Stimulated activated CD8-positive, alpha-beta memory T cell treated with anti-CD3 and anti-CD28 coated beads, Interleukin-7, amount 100 ng/mL, for 48 hours (primary cell): ENCODE measurements at regions not wholly inside any gene's neighbourhood (a gene's known extent, or its start where the extent isn't known, plus 50 kb on each side); places are given as distances from the start of the nearest gene placed in this dataset.

Experiments
- DNase-seq, 2 donors: peaks; one replicate each; pipeline ENCODE4 v3.0.0-alpha.2; 2020; ENCODE audit warnings: low read depth in 1 of 2; ENCODE audit errors: extremely low read depth in 1 of 2

- DNase-seq = no peak
Observed at GRCh38 chr17:71110326-71110725, 941.0 kb downstream of the KCNJ2 start.

GRCh38 chr17:71111460-71111859, 942.1 kb downstream of the KCNJ2 start:
- DNase-seq = no peak

DNA sequence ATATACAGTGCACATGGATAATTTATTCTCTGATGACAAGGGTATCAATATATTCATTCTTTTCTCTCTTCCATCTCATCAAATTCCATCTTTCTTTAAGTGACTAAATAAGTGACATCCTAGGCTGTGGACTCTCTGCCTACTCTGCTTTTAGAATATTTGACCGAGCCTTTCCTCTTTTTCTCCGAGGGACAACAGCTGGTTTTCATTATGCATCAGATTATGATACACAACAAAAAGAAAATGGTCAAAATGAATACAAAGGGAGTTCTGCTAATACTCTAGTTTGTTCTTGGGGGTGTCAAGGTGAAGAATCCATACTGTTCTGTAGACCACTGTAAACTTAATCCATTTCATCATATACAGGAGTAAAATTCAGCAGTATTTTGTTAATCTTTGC, 942.6 kb downstream of the KCNJ2 start:
- DNase-seq = no peak

- DNase-seq = no peak
Observed at GRCh38 chr17:71113347-71113746, 944.0 kb downstream of the KCNJ2 start.

GRCh38 chr17:71114911-71115668, 945.8 kb downstream of the KCNJ2 start:
- DNase-seq = no peak

DNA sequence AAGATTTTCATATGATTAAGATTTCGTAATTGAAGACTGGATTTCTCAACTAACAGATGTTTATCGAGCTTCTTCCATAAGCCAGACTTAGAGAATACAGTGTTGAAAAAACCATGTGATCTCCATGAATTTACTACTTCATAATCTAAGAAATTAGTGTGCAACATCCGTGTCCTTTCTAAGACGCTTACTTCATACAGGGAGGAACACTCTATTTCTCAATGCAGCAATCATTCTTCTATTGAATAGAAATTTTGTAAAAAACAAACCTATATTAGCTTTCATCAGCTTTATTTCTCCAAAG, 946.3 kb downstream of the KCNJ2 start:
- DNase-seq = no peak

- DNase-seq = no peak
Observed at GRCh38 chr17:71117466-71117865, 948.1 kb downstream of the KCNJ2 start.

DNA sequence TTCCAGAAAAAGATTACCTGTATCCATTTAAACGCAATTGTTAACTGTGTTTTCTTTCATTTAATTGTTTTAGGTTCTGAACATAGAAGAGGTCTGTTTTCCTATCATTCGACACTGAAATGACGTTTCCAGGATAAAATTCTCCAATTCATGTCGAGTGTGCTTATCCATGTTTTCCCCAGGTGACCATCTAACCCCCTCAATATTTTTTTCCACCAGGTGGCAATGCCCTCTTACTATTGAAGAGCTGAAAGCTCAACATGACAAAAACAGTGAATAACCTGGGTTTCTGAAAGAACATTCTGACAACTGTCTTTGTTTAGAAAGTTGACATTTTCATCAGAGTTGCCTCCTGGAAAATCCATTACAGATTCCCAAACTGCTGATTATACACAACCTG, 948.7 kb downstream of the KCNJ2 start:
- DNase-seq = no peak

DNA sequence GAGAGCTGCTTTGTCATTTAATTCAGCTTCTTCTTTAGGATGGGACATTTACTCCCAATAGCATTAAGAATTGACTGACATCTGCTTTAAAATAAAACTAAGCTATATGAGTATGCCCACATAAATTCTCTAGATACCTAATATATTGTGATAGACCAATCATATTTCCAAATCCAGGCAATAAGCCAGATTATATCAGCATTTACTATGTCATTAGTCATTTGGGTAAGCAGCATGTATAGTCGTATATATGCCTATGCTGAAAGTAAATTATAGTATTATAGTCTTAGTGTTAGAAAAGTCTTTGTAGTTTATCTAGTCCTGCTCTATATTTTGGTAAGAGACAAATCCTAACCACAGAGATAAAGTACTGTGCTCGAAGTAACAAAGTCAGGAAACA, 958.1 kb downstream of the KCNJ2 start:
- DNase-seq = no peak

GRCh38 chr17:71142333-71142732, 973.0 kb downstream of the KCNJ2 start:
- no peak for DNase-seq

DNA sequence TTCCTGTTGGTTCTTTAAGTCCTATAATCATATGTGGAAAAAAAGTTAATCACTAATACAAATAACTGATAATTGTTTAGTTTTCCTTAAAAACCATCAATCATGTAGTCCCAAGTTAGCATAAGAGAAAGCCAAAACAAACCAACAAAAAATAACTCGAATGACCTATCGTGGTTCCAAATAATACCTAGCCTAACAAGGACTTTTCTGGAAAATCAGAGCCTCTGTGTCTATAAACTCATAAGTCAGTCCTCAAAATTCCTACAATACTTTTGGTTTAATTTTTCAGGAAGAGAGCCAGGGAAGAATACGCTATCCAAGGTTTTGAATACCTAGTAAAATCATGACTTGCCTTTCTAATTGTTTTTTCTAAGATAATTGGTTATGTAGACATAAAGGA, 975.3 kb upstream of the SOX9 start:
- no peak for DNase-seq

GRCh38 chr17:71147906-71148305, 972.9 kb upstream of the SOX9 start:
- no peak for DNase-seq

- no peak for DNase-seq
Observed at GRCh38 chr17:71149607-71150006, 971.2 kb upstream of the SOX9 start.

DNA sequence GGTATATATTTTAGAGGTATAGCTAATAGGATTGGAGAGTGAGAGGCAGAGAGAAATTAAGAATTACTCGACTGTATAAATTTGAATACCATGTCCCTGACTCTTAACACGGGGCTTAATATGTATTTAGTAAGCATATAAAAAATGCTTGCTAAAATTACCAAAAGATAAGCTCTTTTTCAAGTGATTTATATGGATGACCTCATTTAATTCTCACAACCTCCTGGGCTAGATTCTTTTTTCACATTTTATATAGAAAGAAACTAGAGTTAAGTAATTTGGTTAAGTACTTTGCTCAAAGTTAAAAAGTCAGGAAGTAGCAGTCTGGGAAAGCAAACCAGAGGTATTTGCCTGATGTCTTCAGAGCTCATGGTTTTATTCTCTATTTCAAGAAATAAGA, 963.5 kb upstream of the SOX9 start:
- DNase-seq = no peak

DNA sequence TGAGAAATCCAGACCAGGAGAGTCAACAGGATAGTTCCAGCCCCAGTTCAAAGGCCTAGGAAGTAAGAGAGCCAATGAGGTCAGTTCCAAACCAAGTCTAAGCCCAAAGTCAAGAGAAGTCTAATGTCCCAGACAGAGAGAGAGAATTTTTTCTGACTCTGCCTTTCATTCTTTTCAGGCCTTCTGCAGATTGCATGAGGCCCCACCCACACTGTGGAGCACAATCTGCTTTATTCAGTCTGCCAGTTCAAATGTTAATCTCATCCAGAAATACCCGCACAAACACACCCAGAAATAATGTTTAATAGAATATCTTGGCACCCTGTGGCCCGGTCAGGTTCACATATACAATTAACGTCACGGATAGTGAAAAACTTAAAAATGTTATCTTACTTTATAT, 962.4 kb upstream of the SOX9 start:
- DNase-seq = no peak

- no peak for DNase-seq
Observed at GRCh38 chr17:71163121-71163812, 957.6 kb upstream of the SOX9 start.

DNA sequence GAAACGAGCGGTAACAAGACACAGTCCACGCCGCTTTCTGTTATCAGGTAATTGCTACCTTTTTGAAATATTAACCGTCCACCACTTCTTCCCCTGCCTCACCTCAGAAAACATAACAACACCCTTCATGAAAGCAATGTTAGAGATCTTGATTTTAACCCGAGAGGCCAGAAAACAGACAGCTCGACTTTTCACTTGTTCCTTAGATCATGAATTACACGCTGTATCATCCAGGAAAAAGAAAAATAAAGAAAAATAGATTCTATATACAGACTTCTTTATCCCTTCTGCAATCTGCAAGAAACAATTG, 957.1 kb upstream of the SOX9 start:
- DNase-seq = no peak

DNA sequence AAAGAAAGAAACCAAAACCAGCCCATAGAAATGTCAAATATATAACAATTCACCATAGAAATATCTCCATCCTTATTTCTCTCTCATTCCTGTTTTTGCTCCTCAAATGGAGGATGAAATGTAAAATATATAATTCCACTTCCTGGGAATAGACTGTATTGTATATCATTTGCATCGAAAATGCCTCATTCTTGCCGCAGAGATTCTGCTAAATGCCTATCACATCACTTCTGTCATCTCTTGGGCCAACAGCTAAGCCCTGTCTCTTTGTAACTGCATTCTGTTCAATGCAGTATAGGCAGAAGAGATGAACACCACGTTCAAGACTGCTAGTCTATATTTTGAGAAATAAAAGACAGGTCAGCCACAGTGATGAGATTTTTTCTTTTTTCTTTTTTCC, 956.3 kb upstream of the SOX9 start:
- DNase-seq = no peak

GRCh38 chr17:71166311-71166710, 954.5 kb upstream of the SOX9 start:
- no peak for DNase-seq

DNA sequence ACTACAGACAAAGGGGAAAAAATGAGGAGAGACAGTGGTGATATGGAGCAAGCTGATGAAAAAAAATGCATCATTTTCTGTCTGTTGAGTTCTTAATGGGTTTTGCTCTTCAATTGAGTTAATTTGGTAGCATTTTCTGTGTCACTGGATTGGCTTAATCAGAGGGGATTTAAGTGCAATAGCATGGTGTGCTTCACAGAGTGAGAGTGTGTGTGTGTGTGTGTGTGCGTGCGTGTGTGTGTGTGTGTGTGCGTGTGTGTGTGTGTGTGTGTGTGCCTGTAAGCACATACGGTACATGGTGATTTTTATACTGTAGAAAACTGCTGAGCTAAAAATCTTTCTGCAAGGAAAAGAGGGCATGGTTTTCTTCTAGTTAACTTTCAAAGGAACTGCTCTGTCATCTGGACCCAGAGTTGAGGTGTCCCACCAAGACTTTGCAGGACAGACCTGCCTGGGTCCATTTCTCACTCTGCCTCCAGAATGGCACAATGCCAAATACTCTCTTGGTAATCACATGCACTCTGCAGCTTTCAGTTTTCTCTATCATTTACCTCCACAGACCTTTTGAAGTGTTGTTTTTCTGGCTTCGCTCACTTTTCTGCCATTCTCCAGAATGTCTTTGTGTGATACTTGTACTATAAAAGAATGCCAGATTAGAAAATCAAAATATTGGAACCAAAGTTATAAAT, 952.6 kb upstream of the SOX9 start:
- DNase-seq = no peak

DNA sequence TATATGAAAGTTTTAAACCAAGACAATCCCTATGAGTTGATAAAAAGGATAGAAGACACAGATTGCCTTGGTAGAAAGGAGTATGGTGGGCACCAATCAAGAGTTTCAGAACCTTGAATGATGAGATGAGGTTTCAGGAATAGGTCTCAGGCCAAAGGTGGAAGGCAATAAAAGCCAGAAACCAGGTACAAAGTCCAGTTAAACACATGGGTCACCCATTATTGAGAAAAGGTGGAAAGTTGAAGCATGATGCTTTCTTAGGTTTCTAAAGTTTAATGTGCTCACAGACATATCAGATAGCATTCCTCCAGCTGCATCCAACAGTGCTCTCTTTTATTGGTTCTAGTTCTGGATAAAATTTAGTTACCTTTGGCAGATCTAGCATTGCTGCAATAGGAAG, 950.8 kb upstream of the SOX9 start:
- DNase-seq = no peak

- no peak for DNase-seq
Observed at GRCh38 chr17:71171270-71171669, 949.5 kb upstream of the SOX9 start.
